ENCODE measurements at regions not wholly inside any gene's neighbourhood (a gene's known extent, or its start where the extent isn't known, plus 50 kb on each side); places are given as distances from the start of the nearest gene placed in this dataset.

- no peak for TF ChIP-seq CTCF (IDR thresholded peaks at IDR 0.05)
- TF ChIP-seq EP300 (IDR thresholded peaks at IDR 0.05): no peak
- TF ChIP-seq POLR2A (IDR thresholded peaks at IDR 0.05): no peak
These were observed 348.9 kb downstream of the RND3 start for GRCh38 chr2:150138587-150138986.

Measured in stomach (tissue), 4 donors.